ENCODE measurements at regions not wholly inside any gene's neighbourhood (a gene's known extent, or its start where the extent isn't known, plus 50 kb on each side); places are given as distances from the start of the nearest gene placed in this dataset.

DNA sequence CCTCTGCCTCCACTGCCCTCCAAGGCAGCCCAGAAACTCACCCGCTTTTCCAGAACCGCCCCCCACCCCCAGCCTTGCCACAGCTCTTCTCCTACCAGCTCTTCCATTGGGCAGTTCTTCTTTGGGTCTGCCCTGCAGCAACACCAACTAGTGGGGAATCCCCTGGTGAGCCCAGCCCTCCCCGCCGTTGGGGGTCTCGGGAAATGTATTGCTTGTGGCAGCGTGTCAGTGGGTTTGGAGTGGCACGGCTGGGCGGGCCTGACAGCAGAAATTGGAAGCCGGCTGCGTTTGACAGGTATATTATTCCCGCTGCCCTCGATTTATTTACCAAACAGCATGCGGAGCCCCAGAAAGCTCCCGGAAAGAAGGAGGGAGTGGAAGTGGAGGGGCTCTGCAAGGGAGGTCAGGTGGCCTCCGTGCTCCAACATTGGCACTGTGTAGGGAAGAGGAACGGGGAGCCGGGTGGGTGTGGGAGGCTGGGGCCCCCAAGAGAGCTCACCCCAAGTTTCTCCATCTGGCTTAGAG lies 65.2 kb upstream of the NECTIN1 start:
- H3K4me3 ChIP-seq (replicated peaks; ENCODE audit: low read depth, low read length), result no peak overlapping the region
- TF ChIP-seq, protein P1, sequence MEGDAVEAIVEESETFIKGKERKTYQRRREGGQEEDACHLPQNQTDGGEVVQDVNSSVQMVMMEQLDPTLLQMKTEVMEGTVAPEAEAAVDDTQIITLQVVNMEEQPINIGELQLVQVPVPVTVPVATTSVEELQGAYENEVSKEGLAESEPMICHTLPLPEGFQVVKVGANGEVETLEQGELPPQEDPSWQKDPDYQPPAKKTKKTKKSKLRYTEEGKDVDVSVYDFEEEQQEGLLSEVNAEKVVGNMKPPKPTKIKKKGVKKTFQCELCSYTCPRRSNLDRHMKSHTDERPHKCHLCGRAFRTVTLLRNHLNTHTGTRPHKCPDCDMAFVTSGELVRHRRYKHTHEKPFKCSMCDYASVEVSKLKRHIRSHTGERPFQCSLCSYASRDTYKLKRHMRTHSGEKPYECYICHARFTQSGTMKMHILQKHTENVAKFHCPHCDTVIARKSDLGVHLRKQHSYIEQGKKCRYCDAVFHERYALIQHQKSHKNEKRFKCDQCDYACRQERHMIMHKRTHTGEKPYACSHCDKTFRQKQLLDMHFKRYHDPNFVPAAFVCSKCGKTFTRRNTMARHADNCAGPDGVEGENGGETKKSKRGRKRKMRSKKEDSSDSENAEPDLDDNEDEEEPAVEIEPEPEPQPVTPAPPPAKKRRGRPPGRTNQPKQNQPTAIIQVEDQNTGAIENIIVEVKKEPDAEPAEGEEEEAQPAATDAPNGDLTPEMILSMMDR (IDR thresholded peaks at IDR 0.05; ENCODE audit: low read depth, low read length, missing control alignments), result no peak
- DNase-seq (ENCODE audit: extremely low read depth, low read depth), result no peak

DNA sequence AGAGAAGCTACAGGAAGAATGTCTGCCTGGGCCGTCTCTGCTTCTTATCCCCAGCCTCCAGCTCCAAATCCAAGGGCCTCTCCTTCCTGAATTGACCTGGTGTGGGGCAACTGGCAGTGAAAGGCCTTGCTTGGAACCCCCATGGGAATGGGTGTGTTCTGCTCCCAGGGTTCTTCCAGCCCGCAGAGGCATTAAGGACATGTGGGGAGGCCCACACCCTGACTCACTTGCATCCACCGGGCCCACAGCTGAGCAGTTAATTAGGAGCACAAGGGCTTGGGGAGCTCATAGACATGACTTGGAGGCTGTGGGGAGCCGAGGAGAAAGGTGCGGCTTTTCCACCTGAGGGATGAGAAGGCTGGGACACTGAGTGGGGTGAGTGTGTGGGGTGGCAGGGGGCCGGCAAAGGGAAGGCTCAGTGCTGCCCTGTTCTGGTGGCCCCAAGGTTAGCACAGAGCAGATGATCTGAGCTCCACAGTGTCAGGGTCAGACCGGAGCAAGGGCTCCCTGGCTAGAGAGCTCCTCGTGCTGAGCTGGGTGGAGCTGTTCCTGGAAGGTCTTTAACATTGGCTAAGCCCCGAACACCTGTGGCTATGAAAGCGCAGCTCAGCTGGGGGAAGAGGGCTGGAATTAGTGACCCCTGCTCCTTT lies 64.5 kb upstream of the NECTIN1 start:
- TF ChIP-seq, protein P1 (IDR thresholded peaks at IDR 0.05; ENCODE audit: low read depth, low read length, missing control alignments), result no peak
- no peak for DNase-seq (ENCODE audit: extremely low read depth, low read depth)
- H3K4me3 ChIP-seq (replicated peaks; ENCODE audit: low read depth, low read length), result no peak overlapping the region

DNA sequence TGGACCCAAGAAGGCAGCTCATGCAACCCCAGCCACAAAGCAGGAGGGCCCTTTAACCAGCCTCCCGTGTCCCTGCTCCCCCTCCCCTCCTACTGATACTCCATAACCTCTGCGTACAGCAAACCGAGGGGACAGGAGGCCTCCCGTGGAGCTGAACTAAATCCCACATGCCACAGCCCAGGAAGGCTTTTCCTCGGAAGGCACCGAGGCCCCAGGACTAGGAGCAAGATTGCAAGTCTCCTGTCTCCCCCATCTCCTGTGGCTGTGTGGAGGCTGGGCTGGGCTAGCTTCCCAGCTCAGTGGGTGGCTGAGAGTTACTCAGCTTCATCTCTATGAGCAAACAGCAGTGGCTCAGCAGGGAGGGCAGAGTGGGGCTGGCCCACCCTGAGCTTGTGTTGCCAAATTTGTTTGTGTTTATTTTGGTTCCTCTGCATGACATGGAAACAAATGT lies 62.7 kb upstream of the NECTIN1 start:
- TF ChIP-seq, protein P1 (IDR thresholded peaks at IDR 0.05; ENCODE audit: low read depth, low read length, missing control alignments), result no peak
- DNase-seq (ENCODE audit: extremely low read depth, low read depth), result no peak
- H3K4me3 ChIP-seq (replicated peaks; ENCODE audit: low read depth, low read length), result no peak overlapping the region

DNA sequence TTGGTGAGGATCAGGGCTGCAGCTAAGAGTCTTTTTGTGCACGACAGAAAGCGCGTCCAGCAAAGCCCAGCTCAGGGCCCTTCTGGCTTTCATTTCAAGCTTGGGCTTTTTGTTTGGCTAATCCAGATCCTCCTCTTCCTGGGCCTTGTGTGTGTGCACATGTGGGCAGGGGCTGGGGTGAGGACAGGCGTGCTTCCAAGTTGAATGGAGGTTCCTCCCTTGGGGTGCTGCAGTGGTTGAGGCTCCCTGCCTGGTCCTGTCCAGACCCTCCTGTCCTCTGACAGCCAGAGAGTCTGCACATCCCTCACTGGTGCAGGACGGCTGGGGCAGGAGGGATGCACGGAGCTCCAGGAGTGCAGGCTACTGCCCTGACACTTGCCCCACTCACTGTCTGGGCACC lies 62.0 kb upstream of the NECTIN1 start:
- no peak overlapping the region for H3K4me3 ChIP-seq (replicated peaks; ENCODE audit: low read depth, low read length)

DNA sequence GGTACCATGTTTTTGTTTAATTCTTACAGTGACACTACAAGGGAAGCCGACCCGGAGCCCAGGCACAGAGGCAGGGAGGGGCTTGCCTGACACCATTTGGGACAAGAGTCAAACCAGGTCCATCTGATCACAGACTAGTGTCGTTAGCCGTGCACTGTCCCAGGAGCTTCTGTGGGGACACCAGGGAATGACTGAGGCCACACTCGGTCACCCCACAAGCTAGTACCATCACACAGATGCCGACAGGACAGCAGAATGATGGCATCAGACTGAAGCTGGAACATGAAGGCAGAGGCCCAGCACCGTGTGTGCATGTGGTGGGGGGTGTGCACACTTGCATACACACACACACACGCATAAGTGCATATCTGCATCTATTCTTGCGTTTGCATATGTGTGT lies 61.5 kb upstream of the NECTIN1 start:
- DNase-seq (ENCODE audit: extremely low read depth, low read depth), result no peak
- TF ChIP-seq, protein P1 (IDR thresholded peaks at IDR 0.05; ENCODE audit: low read depth, low read length, missing control alignments), result no peak
- no peak overlapping the region for H3K4me3 ChIP-seq (replicated peaks; ENCODE audit: low read depth, low read length)

More for the DNA sequence above, 62.0 kb upstream of the NECTIN1 start:
- TF ChIP-seq, protein P1 (IDR thresholded peaks at IDR 0.05; ENCODE audit: low read depth, low read length, missing control alignments), result no peak
- no peak for DNase-seq (ENCODE audit: extremely low read depth, low read depth)

DNA sequence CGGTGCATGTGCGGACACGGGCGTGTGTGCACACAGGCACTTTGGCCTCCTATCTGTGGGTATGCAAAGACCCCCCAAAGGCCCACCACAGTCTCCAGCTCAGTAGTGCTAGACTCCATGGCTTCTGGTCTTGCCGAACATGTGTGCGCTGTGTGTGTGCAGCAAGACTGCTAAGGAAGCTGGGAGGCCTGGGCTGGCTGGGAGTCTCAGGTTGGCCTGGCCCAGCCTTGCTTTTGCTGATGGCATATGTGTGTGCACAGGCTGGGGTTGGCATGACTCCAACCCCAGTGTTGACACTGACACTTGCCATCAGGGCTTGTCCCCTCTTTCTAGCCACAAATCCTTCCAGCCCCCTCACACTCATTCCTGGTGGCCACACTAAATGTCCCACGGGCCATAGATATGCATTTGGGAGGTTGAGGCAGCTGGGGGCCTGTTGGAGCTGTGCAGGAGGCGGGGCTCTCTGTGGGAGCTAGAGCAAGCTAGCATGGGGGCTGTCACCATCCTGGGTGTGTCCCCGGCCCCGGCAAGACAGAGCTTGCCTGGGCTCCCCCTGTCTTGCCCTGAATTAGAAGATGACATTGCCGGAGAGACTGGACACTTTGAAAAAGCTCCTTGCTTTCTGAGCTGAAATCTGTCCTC lies 60.9 kb upstream of the NECTIN1 start:
- H3K4me3 ChIP-seq (replicated peaks; ENCODE audit: low read depth, low read length), result no peak overlapping the region
- TF ChIP-seq, protein P1 (IDR thresholded peaks at IDR 0.05; ENCODE audit: low read depth, low read length, missing control alignments), result no peak

More for the DNA sequence above, 60.9 kb upstream of the NECTIN1 start:
- DNase-seq (ENCODE audit: extremely low read depth, low read depth), result no peak

Measured in HFF-Myc (cell line).